GM19238 (cell line): ENCODE measurements at regions not wholly inside any gene's neighbourhood (a gene's known extent, or its start where the extent isn't known, plus 50 kb on each side); places are given as distances from the start of the nearest gene placed in this dataset.
"Not testable (repeated sequence)": the region's sequence is repeated elsewhere in the genome, so short reads cannot be mapped to it uniquely, and the experiment has no call there.

Source experiments
- DNase-seq: peaks from one replicate; pipeline ENCODE4 v3.0.0; 2011; ENCODE audit warnings: low spot score; ENCODE audit not compliant: insufficient read length

- peak; percentile 30 for DNase-seq
Observed at GRCh38 chr3:75435794-75436400, 228.2 kb upstream of the FRG2C start.

- DNase-seq, result not testable (repeated sequence)
Observed at GRCh38 chr3:75440986-75441385, 223.1 kb upstream of the FRG2C start.

GRCh38 chr3:75444634-75445033 is 219.5 kb upstream of the FRG2C start:
- not testable (repeated sequence) for DNase-seq

GRCh38 chr3:75445234-75445633 is 218.9 kb upstream of the FRG2C start:
- DNase-seq, result not testable (repeated sequence)

GRCh38 chr3:75446948-75447347 is 217.2 kb upstream of the FRG2C start:
- not testable (repeated sequence) for DNase-seq

- not testable (repeated sequence) for DNase-seq
Observed at GRCh38 chr3:75453328-75453727, 210.8 kb upstream of the FRG2C start.

- DNase-seq, result not testable (repeated sequence)
Observed at GRCh38 chr3:75453839-75454238, 210.3 kb upstream of the FRG2C start.

GRCh38 chr3:75474530-75474929 is 189.6 kb upstream of the FRG2C start:
- DNase-seq, result not testable (repeated sequence)

- not testable (repeated sequence) for DNase-seq
Observed at GRCh38 chr3:75496600-75496999, 167.5 kb upstream of the FRG2C start.

- not testable (repeated sequence) for DNase-seq
Observed at GRCh38 chr3:75500357-75500756, 163.8 kb upstream of the FRG2C start.

GRCh38 chr3:75502171-75502570 is 162.0 kb upstream of the FRG2C start:
- DNase-seq, result not testable (repeated sequence)

GRCh38 chr3:75502769-75503756 is 161.1 kb upstream of the FRG2C start:
- not testable (repeated sequence) for DNase-seq

GRCh38 chr3:75506603-75507002 is 157.5 kb upstream of the FRG2C start:
- no peak for DNase-seq

- DNase-seq, result not testable (repeated sequence)
Observed at GRCh38 chr3:75507956-75508355, 156.2 kb upstream of the FRG2C start.

- not testable (repeated sequence) for DNase-seq
Observed at GRCh38 chr3:75527657-75528056, 136.5 kb upstream of the FRG2C start.

- not testable (repeated sequence) for DNase-seq
Observed at GRCh38 chr3:75552095-75552494, 112.0 kb upstream of the FRG2C start.

GRCh38 chr3:75564427-75564826 is 99.7 kb upstream of the FRG2C start:
- DNase-seq, result not testable (repeated sequence)

- DNase-seq, result not testable (repeated sequence)
Observed at GRCh38 chr3:75572303-75572702, 91.8 kb upstream of the FRG2C start.

- not testable (repeated sequence) for DNase-seq
Observed at GRCh38 chr3:75579091-75579490, 85.0 kb upstream of the FRG2C start.

- DNase-seq, result not testable (repeated sequence)
Observed at GRCh38 chr3:75579536-75579935, 84.6 kb upstream of the FRG2C start.

GRCh38 chr3:75579981-75580782 is 83.9 kb upstream of the FRG2C start:
- not testable (repeated sequence) for DNase-seq
